GM18870 (cell line): ENCODE measurements at regions not wholly inside any gene's neighbourhood (a gene's known extent, or its start where the extent isn't known, plus 50 kb on each side); places are given as distances from the start of the nearest gene placed in this dataset.

Experiments
- ATAC-seq: cut with Tn5 transposase; IDR thresholded peaks from one replicate; pipeline ENCODE4 v1.9.1; 2021; ENCODE audit warnings: moderate library complexity; ENCODE audit not compliant: unreplicated experiment

- no peak for ATAC-seq
Measured at GRCh38 chr20:54714817-54715216, 239.4 kb downstream of the DOK5 start.

GRCh38 chr20:54713727-54714126 is 238.3 kb downstream of the DOK5 start:
- ATAC-seq, result no peak

- no peak for ATAC-seq
Measured at GRCh38 chr20:54711071-54711470, 235.7 kb downstream of the DOK5 start.

GRCh38 chr20:54710341-54710740 is 234.9 kb downstream of the DOK5 start:
- ATAC-seq, result no peak

- ATAC-seq, result no peak
Measured at GRCh38 chr20:54708229-54708628, 232.8 kb downstream of the DOK5 start.

- no peak for ATAC-seq
Measured at GRCh38 chr20:54707801-54708200, 232.4 kb downstream of the DOK5 start.

GRCh38 chr20:54706581-54706980 is 231.2 kb downstream of the DOK5 start:
- ATAC-seq, result no peak

- no peak for ATAC-seq
Measured at GRCh38 chr20:54704032-54704635, 228.7 kb downstream of the DOK5 start.
